HCT116 (cell line): ENCODE measurements at regions not wholly inside any gene's neighbourhood (a gene's known extent, or its start where the extent isn't known, plus 50 kb on each side); places are given as distances from the start of the nearest gene placed in this dataset.

Source experiments
- ATAC-seq: fragments of 200-7000 bp; cut with Tn5 transposase; 2 replicates; pipeline ENCODE4 v1.9.1; 2020; ENCODE audit warnings: mild to moderate bottlenecking, moderate library complexity
- BruUV-seq: library from RNA; stranded (reverse); fragments of 400-500 nt; replicated peaks from 2 replicates; lab custom pipeline; 2021; lab: Mats Ljungman, UMichigan
- CTCF ChIA-PET: fragments of 300-600 bp; sonication (Branson Sonifier 250); formaldehyde crosslinking; loops from one replicate; lab custom pipeline; 2021; ENCODE audit warnings: antibody characterized with exemption; lab: Charles Lee
- POLR2A ChIA-PET: fragments of 300-600, 350-600 bp; sonication (Branson Sonifier 250); formaldehyde crosslinking; loops from one replicate; lab custom pipeline; 2021; ENCODE audit warnings: antibody characterized with exemption; lab: Charles Lee
- RAD21 ChIA-PET, 2 experiments: fragments of 300-600 bp; sonication (Branson Sonifier 250); formaldehyde crosslinking; loops; one replicate each; lab custom pipeline; 2023; ENCODE audit warnings: low total read pairs in 2 of 2; ENCODE audit not compliant: uncharacterized antibody in 2 of 2, unreplicated experiment in 2 of 2, low non-redundant PET in 1 of 2; lab: Charles Lee
- DNase-seq: peaks from one replicate; pipeline ENCODE4 v3.0.0-alpha.2; 2010; ENCODE audit warnings: low read depth, low spot score
- H2AFZ ChIP-seq: fragments of 200-600 bp; shearing (Covaris generic), sonication (generic); 2 replicates; pipeline ENCODE4 v1.6.1; 2017; ENCODE audit warnings: low read depth, mixed run types, mixed read lengths, antibody characterized with exemption, low read length; ENCODE audit not compliant: poor library complexity, severe bottlenecking
- H3K27ac ChIP-seq: 2 replicates; pipeline ENCODE4 v1.5.1; 2012; ENCODE audit warnings: low read depth, low read length
- H3K27me3 ChIP-seq: fragments of 200-600 bp; sonication (generic); 2 replicates; pipeline ENCODE4 v1.6.1; 2016; ENCODE audit warnings: mixed run types, low read length, mixed read lengths; ENCODE audit not compliant: insufficient read depth
- H3K36me3 ChIP-seq, 2 experiments: fragments of 200-500 bp in 1 of 2; fragments of 200-600 bp in 1 of 2; sonication (Bioruptor generic) in 1 of 2; sonication (generic) in 1 of 2; 2 replicates each; pipeline versions ENCODE4 v1.5.1 to v1.6.1; 2014 to 2016; ENCODE audit warnings: low read length in 2 of 2, inconsistent platforms in 1 of 2, mixed read lengths in 1 of 2, mixed run types in 1 of 2; ENCODE audit not compliant: insufficient read depth in 2 of 2, control insufficient read depth in 1 of 2
- H3K4me1 ChIP-seq, 2 experiments: fragments of 200-600 bp in 1 of 2; sonication (generic) in 1 of 2; 2 replicates each; pipeline versions ENCODE4 v1.5.1 to v1.6.1; 2012 to 2017; ENCODE audit warnings: low read length in 2 of 2, inconsistent platforms in 1 of 2, mild to moderate bottlenecking in 1 of 2, mixed read lengths in 1 of 2, mixed run types in 1 of 2, moderate library complexity in 1 of 2; ENCODE audit not compliant: insufficient read depth in 2 of 2, control insufficient read depth in 1 of 2
- H3K4me2 ChIP-seq: fragments of 200-600 bp; sonication (generic); 2 replicates; pipeline ENCODE4 v1.6.1; 2017; ENCODE audit warnings: mixed run types, low read length, mixed read lengths
- H3K4me3 ChIP-seq, 2 experiments: fragments of 200-600 bp in 1 of 2; sonication (generic) in 1 of 2; replicated peaks in 1 of 2; 2 replicates each; pipeline ENCODE4 v1.5.1; 2011 to 2016; ENCODE audit warnings: low read length in 2 of 2, control low read depth in 1 of 2, low read depth in 1 of 2, mild to moderate bottlenecking in 1 of 2, mixed read lengths in 1 of 2, mixed run types in 1 of 2
- H3K79me2 ChIP-seq: fragments of 200-600 bp; sonication (generic); 2 replicates; pipeline ENCODE4 v1.6.1; 2017; ENCODE audit warnings: mild to moderate bottlenecking, mixed run types, low read length, moderate library complexity, mixed read lengths; ENCODE audit not compliant: insufficient read depth
- H3K9ac ChIP-seq: fragments of 200-600 bp; sonication (generic); 2 replicates; pipeline ENCODE4 v1.6.1; 2016; ENCODE audit warnings: low read length, mixed read lengths
- H3K9me2 ChIP-seq: fragments of 200-600 bp; sonication (generic), shearing (Covaris generic); 2 replicates; pipeline ENCODE4 v1.6.1; 2017; ENCODE audit warnings: mixed run types, mild to moderate bottlenecking, moderate library complexity; ENCODE audit not compliant: insufficient read depth
- H3K9me3 ChIP-seq, 2 experiments: fragments of 200-500 bp in 1 of 2; fragments of 200-600 bp in 1 of 2; sonication (Bioruptor generic) in 1 of 2; sonication (generic) in 1 of 2; 2 replicates each; pipeline ENCODE4 v1.6.1; 2014 to 2017; ENCODE audit warnings: low read length in 2 of 2, mixed read lengths in 2 of 2, inconsistent platforms in 1 of 2, low read depth in 1 of 2, mild to moderate bottlenecking in 1 of 2, mixed run types in 1 of 2, moderate library complexity in 1 of 2; ENCODE audit not compliant: control insufficient read depth in 1 of 2, insufficient read depth in 1 of 2
- H4K20me1 ChIP-seq: fragments of 200-600 bp; sonication (generic), shearing (Covaris generic); 2 replicates; pipeline ENCODE4 v1.6.1; 2017; ENCODE audit warnings: mixed run types, mild to moderate bottlenecking, moderate library complexity; ENCODE audit not compliant: insufficient read depth
- CBX3 ChIP-seq: IDR thresholded peaks from 2 replicates; pipeline ENCODE4 v1.6.1; 2012; ENCODE audit warnings: low read depth
- CTCF ChIP-seq, 3 experiments: fragments of 200-600 bp in 1 of 3; sonication (generic) in 1 of 3; IDR thresholded peaks in 2 of 3; conservative IDR thresholded peaks in 1 of 3; 2 replicates each; pipeline ENCODE4 v1.5.1; 2012 to 2017; ENCODE audit warnings: low read depth in 2 of 3, low read length in 2 of 3, antibody characterized with exemption in 1 of 3, borderline replicate concordance in 1 of 3, control low read depth in 1 of 3, mild to moderate bottlenecking in 1 of 3, mixed read lengths in 1 of 3, mixed run types in 1 of 3, moderate library complexity in 1 of 3; ENCODE audit not compliant: insufficient read depth in 1 of 3
- MAX ChIP-seq: IDR thresholded peaks from 2 replicates; pipeline ENCODE4 v1.6.1; 2012
- RAD21 ChIP-seq: IDR thresholded peaks from 2 replicates; pipeline ENCODE4 v1.6.1; 2012; ENCODE audit warnings: low read depth, mild to moderate bottlenecking
- REST ChIP-seq: IDR thresholded peaks from 2 replicates; pipeline ENCODE4 v1.6.1; 2012; ENCODE audit warnings: low read depth
- SIN3A ChIP-seq: IDR thresholded peaks from 2 replicates; pipeline ENCODE4 v1.6.1; 2012; ENCODE audit warnings: low read depth
- intact Hi-C: fragments of 100-400 bp; cut with micrococcal nuclease; formaldehyde crosslinking; loops from 2 replicates; pipeline ENCODE4 v1.10.0; 2022

- Histone ChIP-seq H3K4me2 (no peak overlapping the region), H3K9ac (no peak overlapping the region), H3K27ac (no peak overlapping the region), H3K4me3 (no peak overlapping the region), H3K27me3 (no peaks in the 10 kb centered on the region), H3K79me2 (no peaks in the 10 kb centered on the region), H3K9me2 (no peaks in the 10 kb centered on the region; the same call in 1 of the 2 replicates), H3K4me1 (peaks cover 0 to 6% of the 10 kb centered on the region in 2 experiments; a peak in 1 of 4 replicates), H3K36me3 (no peaks in the 10 kb centered on the region), H3K9me3 (no peaks in the 10 kb centered on the region), H4K20me1 (no peaks in the 10 kb centered on the region)
- ChIA-PET RAD21 (no interaction called here), POLR2A (no interaction called here)
- DNase-seq (no peak), ATAC-seq (no peak)
- no TSS peak for BruUV-seq
- TF ChIP-seq SIN3A = no peak
- TF ChIP-seq REST = no peak
- no peak for TF ChIP-seq CBX3
- no peak for TF ChIP-seq RAD21
- no peak for TF ChIP-seq MAX
- no peak for TF ChIP-seq CTCF (IDR thresholded peaks at IDR 0.05 in 2 of 3, conservative IDR thresholded peaks at IDR 0.05 in 1 of 3; ENCODE audit: borderline replicate concordance in 1 of 3, insufficient read depth in 1 of 3, low read depth in 2 of 3, low read length in 2 of 3)
- TF ChIP-seq, all 23 proteins: peak for 0
- no peak overlapping the region for H2AFZ ChIP-seq
- CTCF ChIA-PET = no interaction called here
- intact Hi-C loops = no loop called here
Observed at GRCh38 chr3:104911376-104911775, 455.3 kb upstream of the ALCAM start.
